ENCODE measurements at regions not wholly inside any gene's neighbourhood (a gene's known extent, or its start where the extent isn't known, plus 50 kb on each side); places are given as distances from the start of the nearest gene placed in this dataset.

DNA sequence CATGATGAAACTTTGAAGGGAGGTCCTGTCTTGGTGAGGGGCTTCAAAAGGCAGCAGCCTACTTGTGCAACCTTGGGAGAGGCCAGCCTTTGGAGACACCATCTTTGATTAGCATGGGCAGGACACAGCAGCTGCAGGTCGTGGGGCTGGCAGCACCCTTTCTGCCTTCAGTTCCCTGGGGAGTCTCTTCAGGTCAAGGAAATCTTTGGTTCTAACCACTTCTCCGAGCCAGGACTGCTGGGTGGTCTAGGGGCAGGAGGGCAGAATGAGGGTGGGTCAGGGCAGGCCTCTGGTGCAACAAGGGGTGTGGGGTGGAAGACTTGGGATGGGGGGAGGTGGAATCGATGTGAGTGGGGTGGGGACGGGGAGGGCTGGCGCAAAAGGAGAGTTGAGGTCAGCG is 269.7 kb downstream of the FOXD2 start:
- DNase-seq (ENCODE audit: low read depth, low spot score) (no peak), FAIRE-seq (no peak)
- H2AFZ ChIP-seq (ENCODE audit: control insufficient read depth, low read length): no peak overlapping the region
- dilution Hi-C loops (cut with MboI; ENCODE audit: extremely low pct_ligation_motif_present, low sequenced_read_pairs): no loop called here
- H3K79me2 ChIP-seq (ENCODE audit: control insufficient read depth, insufficient read depth, low read length): no peaks in the 10 kb centered on the region
- H3K4me3 ChIP-seq (ENCODE audit: control insufficient read depth in 2 of 3, extremely low read depth in 1 of 3, insufficient read depth in 2 of 3, low read depth in 1 of 3, low read length in 3 of 3): no peak overlapping the region
- no peaks in the 10 kb centered on the region for H3K9me3 ChIP-seq (ENCODE audit: control insufficient read depth, low read depth, low read length)
- no peak overlapping the region for H3K27ac ChIP-seq (ENCODE audit: control insufficient read depth, insufficient read depth, low read length)
- no peak for TF ChIP-seq EZH2 (IDR thresholded peaks at IDR 0.05; ENCODE audit: low read length)
- TF ChIP-seq, protein P1, sequence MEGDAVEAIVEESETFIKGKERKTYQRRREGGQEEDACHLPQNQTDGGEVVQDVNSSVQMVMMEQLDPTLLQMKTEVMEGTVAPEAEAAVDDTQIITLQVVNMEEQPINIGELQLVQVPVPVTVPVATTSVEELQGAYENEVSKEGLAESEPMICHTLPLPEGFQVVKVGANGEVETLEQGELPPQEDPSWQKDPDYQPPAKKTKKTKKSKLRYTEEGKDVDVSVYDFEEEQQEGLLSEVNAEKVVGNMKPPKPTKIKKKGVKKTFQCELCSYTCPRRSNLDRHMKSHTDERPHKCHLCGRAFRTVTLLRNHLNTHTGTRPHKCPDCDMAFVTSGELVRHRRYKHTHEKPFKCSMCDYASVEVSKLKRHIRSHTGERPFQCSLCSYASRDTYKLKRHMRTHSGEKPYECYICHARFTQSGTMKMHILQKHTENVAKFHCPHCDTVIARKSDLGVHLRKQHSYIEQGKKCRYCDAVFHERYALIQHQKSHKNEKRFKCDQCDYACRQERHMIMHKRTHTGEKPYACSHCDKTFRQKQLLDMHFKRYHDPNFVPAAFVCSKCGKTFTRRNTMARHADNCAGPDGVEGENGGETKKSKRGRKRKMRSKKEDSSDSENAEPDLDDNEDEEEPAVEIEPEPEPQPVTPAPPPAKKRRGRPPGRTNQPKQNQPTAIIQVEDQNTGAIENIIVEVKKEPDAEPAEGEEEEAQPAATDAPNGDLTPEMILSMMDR (optimal IDR thresholded peaks at IDR 0.05 in 1 of 3, IDR thresholded peaks at IDR 0.05 in 1 of 3, conservative IDR thresholded peaks at IDR 0.05 in 1 of 3; ENCODE audit: extremely low read depth in 1 of 3, insufficient read depth in 2 of 3, low read length in 3 of 3): no peak
- H3K9me1 ChIP-seq (ENCODE audit: control insufficient read depth, extremely low read depth, insufficient read depth, low read length): peaks cover 2% of the 10 kb centered on the region
- H3K36me3 ChIP-seq (ENCODE audit: control insufficient read depth in 2 of 2, extremely low read depth in 1 of 2, insufficient read depth in 2 of 2, low read length in 2 of 2): no peaks in the 10 kb centered on the region
- H3K9ac ChIP-seq (ENCODE audit: control insufficient read depth, extremely low read depth, insufficient read depth, low read length): no peak overlapping the region
- H3K4me2 ChIP-seq (ENCODE audit: control insufficient read depth, extremely low read depth, insufficient read depth, low read depth, low read length): no peak overlapping the region
- no peaks in the 10 kb centered on the region for H4K20me1 ChIP-seq (ENCODE audit: control insufficient read depth, extremely low read depth, insufficient read depth, low read length)
- peaks cover 52% of the 10 kb centered on the region for H3K27me3 ChIP-seq (ENCODE audit: control insufficient read depth, extremely low read depth, insufficient read depth, low read length)
- peaks cover 6% of the 10 kb centered on the region for H3K4me1 ChIP-seq (ENCODE audit: control insufficient read depth, extremely low read depth, insufficient read depth, low read length)

DNA sequence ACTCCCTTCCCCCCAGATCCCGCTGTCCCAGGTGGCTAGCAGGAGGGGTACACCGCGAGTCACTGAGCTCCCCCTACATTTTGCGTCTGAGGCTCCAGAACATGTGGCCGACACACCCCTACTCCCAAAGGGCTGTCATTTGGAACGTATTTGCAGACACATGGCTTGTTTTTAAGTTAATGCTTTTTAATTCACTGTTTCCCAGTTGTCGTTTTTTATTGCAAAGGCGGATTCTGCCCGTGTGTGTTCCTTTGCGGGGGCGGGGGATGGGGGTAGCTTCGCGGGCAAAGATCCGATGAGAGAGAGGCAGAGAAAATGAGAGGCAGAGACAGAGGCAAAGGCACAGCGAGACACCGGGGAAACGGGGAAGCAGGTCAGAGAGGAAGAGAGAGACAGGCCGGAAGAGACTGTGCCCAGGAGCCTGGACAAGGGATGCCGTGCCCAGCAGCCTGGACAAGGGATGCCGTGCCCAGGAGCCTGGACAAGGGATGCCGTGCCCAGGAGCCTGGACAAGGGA is 270.2 kb downstream of the FOXD2 start:
- Histone ChIP-seq H3K4me1 (ENCODE audit: control insufficient read depth, extremely low read depth, insufficient read depth, low read length) (peaks cover 6% of the 10 kb centered on the region), H3K79me2 (ENCODE audit: control insufficient read depth, insufficient read depth, low read length) (no peaks in the 10 kb centered on the region), H3K27ac (ENCODE audit: control insufficient read depth, insufficient read depth, low read length) (no peak overlapping the region), H3K4me2 (ENCODE audit: control insufficient read depth, extremely low read depth, insufficient read depth, low read depth, low read length) (no peak overlapping the region), H3K27me3 (ENCODE audit: control insufficient read depth, extremely low read depth, insufficient read depth, low read length) (peaks cover 58% of the 10 kb centered on the region), H2AFZ (ENCODE audit: control insufficient read depth, low read length) (no peak overlapping the region), H3K9me3 (ENCODE audit: control insufficient read depth, low read depth, low read length) (no peaks in the 10 kb centered on the region), H3K9me1 (ENCODE audit: control insufficient read depth, extremely low read depth, insufficient read depth, low read length) (peaks cover 2% of the 10 kb centered on the region), H4K20me1 (ENCODE audit: control insufficient read depth, extremely low read depth, insufficient read depth, low read length) (no peaks in the 10 kb centered on the region), H3K9ac (ENCODE audit: control insufficient read depth, extremely low read depth, insufficient read depth, low read length) (no peak overlapping the region), H3K4me3 (ENCODE audit: control insufficient read depth in 2 of 3, extremely low read depth in 1 of 3, insufficient read depth in 2 of 3, low read depth in 1 of 3, low read length in 3 of 3) (no peak overlapping the region), H3K36me3 (ENCODE audit: control insufficient read depth in 2 of 2, extremely low read depth in 1 of 2, insufficient read depth in 2 of 2, low read length in 2 of 2) (no peaks in the 10 kb centered on the region)
- dilution Hi-C loops (cut with MboI; ENCODE audit: extremely low pct_ligation_motif_present, low sequenced_read_pairs): no loop called here
- no peak for FAIRE-seq
- DNase-seq (ENCODE audit: low read depth, low spot score): no peak
- TF ChIP-seq EZH2 (IDR thresholded peaks at IDR 0.05; ENCODE audit: low read length): no peak
- TF ChIP-seq, protein P1 (optimal IDR thresholded peaks at IDR 0.05 in 1 of 3, IDR thresholded peaks at IDR 0.05 in 1 of 3, conservative IDR thresholded peaks at IDR 0.05 in 1 of 3; ENCODE audit: extremely low read depth in 1 of 3, insufficient read depth in 2 of 3, low read length in 3 of 3): no peak
